MCF 10A (cell line): ENCODE measurements at regions not wholly inside any gene's neighbourhood (a gene's known extent, or its start where the extent isn't known, plus 50 kb on each side); places are given as distances from the start of the nearest gene placed in this dataset.
"Not testable (repeated sequence)": the region's sequence is repeated elsewhere in the genome, so short reads cannot be mapped to it uniquely, and the experiment has no call there.

Experiments used
- BruUV-seq: library from RNA; stranded (reverse); fragments of 400-500 nt; replicated peaks from 2 replicates; lab custom pipeline; 2021; lab: Mats Ljungman, UMichigan
- CTCF ChIA-PET: fragments of 300-600 bp; sonication (Branson Sonifier 250); formaldehyde crosslinking; extraction: SDS; loops from one replicate; lab custom pipeline; 2021; ENCODE audit warnings: antibody characterized with exemption, inconsistent platforms; lab: Yijun Ruan, JAX
- POLR2A ChIA-PET: fragments of 300-600, 350-650 bp; sonication (Branson Sonifier 250); formaldehyde crosslinking; extraction: SDS; loops from one replicate; lab custom pipeline; 2020; ENCODE audit warnings: antibody characterized with exemption, inconsistent platforms; lab: Yijun Ruan, JAX
- DNase-seq: peaks from one replicate; pipeline ENCODE4 v3.0.0-alpha.2; 2018; ENCODE audit not compliant: unreplicated experiment
- H3K27ac Mint-ChIP-seq: one replicate; pipeline ENCODE4 v1.8.0; 2022; ENCODE audit warnings: mild to moderate bottlenecking, low read depth, mixed read lengths; ENCODE audit not compliant: unreplicated experiment
- H3K27me3 Mint-ChIP-seq: one replicate; pipeline ENCODE4 v1.8.0; 2022; ENCODE audit warnings: mixed read lengths; ENCODE audit not compliant: insufficient read depth, unreplicated experiment
- H3K36me3 Mint-ChIP-seq: one replicate; pipeline ENCODE4 v1.8.0; 2022; ENCODE audit warnings: mild to moderate bottlenecking, moderate library complexity, mixed read lengths; ENCODE audit not compliant: insufficient read depth, unreplicated experiment
- H3K4me1 Mint-ChIP-seq: one replicate; pipeline ENCODE4 v1.8.0; 2022; ENCODE audit warnings: mixed read lengths; ENCODE audit not compliant: insufficient read depth, unreplicated experiment
- H3K4me3 Mint-ChIP-seq: one replicate; pipeline ENCODE4 v1.8.0; 2022; ENCODE audit warnings: mild to moderate bottlenecking, moderate library complexity, mixed read lengths; ENCODE audit not compliant: unreplicated experiment
- H3K9me3 Mint-ChIP-seq: one replicate; pipeline ENCODE4 v1.8.0; 2022; ENCODE audit warnings: mixed read lengths; ENCODE audit not compliant: unreplicated experiment
- CTCF ChIP-seq: fragments of 200-600 bp; IDR thresholded peaks from one replicate; pipeline ENCODE4 v1.8.0; 2022; ENCODE audit warnings: antibody characterized with exemption, mild to moderate bottlenecking; ENCODE audit not compliant: unreplicated experiment
- intact Hi-C: fragments of 100-400 bp; cut with micrococcal nuclease; formaldehyde crosslinking; loops from 2 replicates; pipeline ENCODE4 v1.14.1; 2022

- no peaks in the 10 kb centered on the region for H3K36me3 Mint-ChIP-seq
- no peak overlapping the region for H3K27ac Mint-ChIP-seq
- DNase-seq, result peak; percentile 13
- TF ChIP-seq CTCF, result no peak
- no peak overlapping the region for H3K4me3 Mint-ChIP-seq
- no peaks in the 10 kb centered on the region for H3K27me3 Mint-ChIP-seq
- intact Hi-C loops, result loop anchor here (5.0 kb wide), 1 partner anchor 206 kb away; no protein-coding TSS in a partner anchor
- H3K4me1 Mint-ChIP-seq, result peaks cover 19% of the 10 kb centered on the region
- POLR2A ChIA-PET, result no interaction called here
- BruUV-seq, result no TSS peak
- no peaks in the 10 kb centered on the region for H3K9me3 Mint-ChIP-seq
- CTCF ChIA-PET, result no interaction called here
Observed at GRCh38 chr3:153373606-153374005, 211.6 kb downstream of the RAP2B start.

GRCh38 chr3:153378366-153378765 lies 216.3 kb downstream of the RAP2B start:
- H3K9me3 Mint-ChIP-seq, H3K27ac Mint-ChIP-seq, H3K36me3 Mint-ChIP-seq, H3K27me3 Mint-ChIP-seq, H3K4me1 Mint-ChIP-seq, POLR2A ChIA-PET, CTCF ChIA-PET, DNase-seq, BruUV-seq, intact Hi-C loops, H3K4me3 Mint-ChIP-seq: not testable (repeated sequence)

GRCh38 chr3:153379516-153379915 lies 217.5 kb downstream of the RAP2B start:
- no TSS peak for BruUV-seq
- Mint-ChIP-seq H3K9me3 (no peaks in the 10 kb centered on the region), H3K4me3 (no peak overlapping the region), H3K4me1 (no peaks in the 10 kb centered on the region), H3K27me3 (no peaks in the 10 kb centered on the region), H3K36me3 (no peaks in the 10 kb centered on the region), H3K27ac (no peak overlapping the region)
- intact Hi-C loops, result no loop called here
- TF ChIP-seq CTCF, result no peak
- ChIA-PET POLR2A (no interaction called here), CTCF (no interaction called here)
- DNase-seq, result no peak

GRCh38 chr3:153385343-153385742 lies 223.3 kb downstream of the RAP2B start:
- no peak for DNase-seq
- no peak overlapping the region for H3K27ac Mint-ChIP-seq
- no peaks in the 10 kb centered on the region for H3K9me3 Mint-ChIP-seq
- POLR2A ChIA-PET, result no interaction called here
- H3K4me3 Mint-ChIP-seq, result no peak overlapping the region
- CTCF ChIA-PET, result no interaction called here
- H3K36me3 Mint-ChIP-seq, result no peaks in the 10 kb centered on the region
- H3K27me3 Mint-ChIP-seq, result no peaks in the 10 kb centered on the region
- TF ChIP-seq CTCF, result no peak
- no peaks in the 10 kb centered on the region for H3K4me1 Mint-ChIP-seq
- BruUV-seq, result no TSS peak
- intact Hi-C loops, result no loop called here

GRCh38 chr3:153392363-153392762 lies 230.3 kb downstream of the RAP2B start:
- no peak for TF ChIP-seq CTCF
- DNase-seq, result no peak
- no TSS peak for BruUV-seq
- ChIA-PET POLR2A (no interaction called here), CTCF (no interaction called here)
- intact Hi-C loops, result no loop called here
- Mint-ChIP-seq H3K36me3 (no peaks in the 10 kb centered on the region), H3K27me3 (no peaks in the 10 kb centered on the region), H3K9me3 (peaks cover 22% of the 10 kb centered on the region), H3K4me1 (no peaks in the 10 kb centered on the region), H3K4me3 (no peak overlapping the region), H3K27ac (no peak overlapping the region)
